Aorta (tissue), 5 donors: ENCODE measurements at regions not wholly inside any gene's neighbourhood (a gene's known extent, or its start where the extent isn't known, plus 50 kb on each side); places are given as distances from the start of the nearest gene placed in this dataset.
A peak's percentile ranks its signal among the peaks of the same experiment; 100 is the strongest.
"Not testable (repeated sequence)": the region's sequence is repeated elsewhere in the genome, so short reads cannot be mapped to it uniquely, and the experiment has no call there.

ENCODE experiments used
- ATAC-seq: fragments of 200-7000 bp; cut with Tn5 transposase; one replicate; pipeline ENCODE4 v1.9.1; 2022; ENCODE audit warnings: moderate library complexity; ENCODE audit not compliant: low FRiP score
- DNase-seq, 2 donors: peaks; one replicate each; pipeline ENCODE4 v3.0.0-alpha.2; 2020
- H3K27ac ChIP-seq, 2 donors: one replicate each; pipeline ENCODE4 v1.5.1; 2013; ENCODE audit warnings: low read length in 2 of 2, mild to moderate bottlenecking in 2 of 2, moderate library complexity in 2 of 2, control low read depth in 1 of 2, inconsistent platforms in 1 of 2, low read depth in 1 of 2
- H3K27me3 ChIP-seq, 2 donors: one replicate each; pipeline ENCODE4 v1.6.1; 2013; ENCODE audit warnings: control low read depth in 1 of 2, low read length in 1 of 2, mild to moderate bottlenecking in 1 of 2, moderate library complexity in 1 of 2; ENCODE audit not compliant: insufficient read depth in 2 of 2, control insufficient read depth in 1 of 2
- H3K36me3 ChIP-seq, 2 donors: one replicate each; pipeline ENCODE4 v1.6.1; 2013; ENCODE audit warnings: control low read depth in 1 of 2, low read length in 1 of 2, mild to moderate bottlenecking in 1 of 2; ENCODE audit not compliant: insufficient read depth in 2 of 2, control insufficient read depth in 1 of 2
- H3K4me1 ChIP-seq, 2 donors: one replicate each; pipeline ENCODE4 v1.6.1; 2013; ENCODE audit warnings: low read length in 2 of 2, control low read depth in 1 of 2, mild to moderate bottlenecking in 1 of 2, moderate library complexity in 1 of 2; ENCODE audit not compliant: insufficient read depth in 2 of 2, control insufficient read depth in 1 of 2
- H3K4me3 ChIP-seq, 2 donors: one replicate each; pipeline ENCODE4 v1.5.1; 2013; ENCODE audit warnings: low read length in 2 of 2, control low read depth in 1 of 2, mild to moderate bottlenecking in 1 of 2
- H3K9me3 ChIP-seq: one replicate; pipeline ENCODE4 v1.6.1; 2013; ENCODE audit warnings: mild to moderate bottlenecking, low read length; ENCODE audit not compliant: control insufficient read depth
- WGBS, 2 donors: extraction: QIAGEN DNeasy Blood & Tissue Kit; methylation state at CpG; one replicate each; pipeline ENCODE4 v1.1.7; 2013; 5-methylcytosine and 5-hydroxymethylcytosine counted together
- intact Hi-C, 2 donors: fragments of 100-400 bp; cut with DNase I; formaldehyde crosslinking; loops; one replicate each; pipeline versions ENCODE4 v1.14.2 to v1.15.0; 2022
- donor health status: healthy with polysubstance abuse.
- donor health status: Bipolar disorder and iron deficiency.
- donor health status: DM: no; HTN: no; CAD: no.
- donor health status: DM: no; HTN: no; CAD: no.
- donor health status: DM: yes; HTN: yes; CAD: no.

DNA sequence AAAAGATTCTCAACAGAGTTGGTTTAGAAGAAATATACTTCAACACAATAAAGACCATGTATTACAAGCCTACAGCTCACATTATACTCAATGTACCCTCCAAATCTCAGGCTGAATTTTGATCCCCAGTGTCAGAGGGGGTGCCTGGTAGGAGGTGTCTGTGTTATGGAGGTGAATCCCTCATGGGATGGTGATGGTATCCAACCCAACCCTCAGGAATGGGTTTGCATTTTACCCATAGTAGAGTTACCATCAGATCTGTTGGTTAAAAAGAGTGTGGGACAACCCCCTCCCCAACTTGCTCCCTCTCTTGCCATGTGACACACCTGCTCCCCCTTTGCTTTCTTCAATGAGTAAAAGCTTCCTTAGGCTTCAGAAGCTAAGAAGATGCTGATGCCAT is 205.5 kb downstream of the POTEM start:
- DNase-seq, ATAC-seq, H3K4me3 ChIP-seq, H3K36me3 ChIP-seq, H3K9me3 ChIP-seq, H3K27me3 ChIP-seq, intact Hi-C loops, H3K27ac ChIP-seq, H3K4me1 ChIP-seq: not testable (repeated sequence)

DNA sequence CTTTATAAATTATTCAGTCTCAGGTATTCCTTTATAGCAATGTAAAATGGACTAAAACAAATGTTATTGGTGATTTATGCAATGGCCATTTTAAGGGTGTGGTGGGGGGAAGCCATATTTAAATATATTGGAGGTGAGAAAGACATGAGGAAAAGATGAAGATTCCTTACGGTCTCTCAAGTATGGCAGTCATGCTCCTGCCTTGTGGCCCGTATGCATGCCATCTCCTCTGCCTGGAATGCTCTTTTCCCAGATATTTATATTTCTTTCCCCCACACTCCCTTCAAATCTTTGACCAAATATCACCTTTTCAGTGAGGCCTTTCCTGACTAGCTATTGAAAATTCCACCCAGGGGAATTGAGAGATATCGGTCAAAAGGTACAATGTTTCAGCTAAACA is 206.0 kb downstream of the POTEM start:
- 75 to 79% methylated on average over 2 of the region's 3 CpGs for WGBS, 2 donors
- H3K4me1 ChIP-seq, H3K4me3 ChIP-seq, ATAC-seq, H3K27me3 ChIP-seq, intact Hi-C loops, H3K27ac ChIP-seq, H3K36me3 ChIP-seq, DNase-seq, H3K9me3 ChIP-seq: not testable (repeated sequence)

DNA sequence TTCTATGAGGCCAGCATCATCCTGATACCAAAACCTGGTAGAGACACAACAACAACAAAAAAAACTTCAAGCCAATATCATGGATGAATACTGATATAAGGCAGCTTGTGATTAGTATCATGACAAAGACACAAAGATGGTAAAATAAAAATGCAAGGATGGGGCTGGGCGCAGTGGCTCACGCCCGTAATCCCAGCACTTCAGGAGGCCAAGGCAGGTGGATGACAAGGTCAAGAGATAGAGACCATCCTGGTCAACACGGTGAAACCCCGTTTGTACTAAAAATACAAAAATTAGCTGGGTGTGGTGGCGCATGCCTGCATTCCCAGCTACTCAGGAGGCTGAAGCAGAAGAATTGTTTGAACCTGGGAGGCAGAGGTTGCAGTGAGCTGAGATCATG is 210.2 kb downstream of the POTEM start:
- H3K9me3 ChIP-seq, H3K27me3 ChIP-seq, intact Hi-C loops, ATAC-seq, H3K36me3 ChIP-seq, DNase-seq, H3K4me3 ChIP-seq, H3K27ac ChIP-seq, H3K4me1 ChIP-seq: not testable (repeated sequence)
- 56 to 71% methylated on average over 3 to 5 of the region's 6 CpGs for WGBS, 2 donors

DNA sequence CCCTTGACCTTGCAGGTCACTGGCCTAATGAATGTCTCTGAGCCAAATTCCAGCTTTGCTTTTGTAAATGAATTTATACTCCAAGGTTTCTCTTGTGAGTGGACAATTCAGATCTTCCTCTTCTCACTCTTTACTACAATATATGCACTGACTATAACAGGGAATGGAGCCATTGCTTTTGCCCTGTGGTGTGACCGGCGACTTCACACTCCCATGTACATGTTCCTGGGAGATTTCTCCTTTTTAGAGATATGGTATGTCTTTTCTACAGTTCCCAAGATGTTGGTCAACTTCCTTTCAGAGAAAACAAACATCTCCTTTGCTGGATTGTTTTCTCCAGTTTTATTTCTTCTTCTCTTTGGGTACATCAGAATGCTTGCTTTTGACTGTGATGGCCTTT is 213.1 kb downstream of the POTEM start:
- intact Hi-C loops, H3K4me3 ChIP-seq, H3K36me3 ChIP-seq, H3K4me1 ChIP-seq, DNase-seq, H3K27me3 ChIP-seq, H3K27ac ChIP-seq, H3K9me3 ChIP-seq, ATAC-seq: not testable (repeated sequence)
- WGBS, 2 donors = 67 to 74% methylated on average over 2 of the region's 2 CpGs

DNA sequence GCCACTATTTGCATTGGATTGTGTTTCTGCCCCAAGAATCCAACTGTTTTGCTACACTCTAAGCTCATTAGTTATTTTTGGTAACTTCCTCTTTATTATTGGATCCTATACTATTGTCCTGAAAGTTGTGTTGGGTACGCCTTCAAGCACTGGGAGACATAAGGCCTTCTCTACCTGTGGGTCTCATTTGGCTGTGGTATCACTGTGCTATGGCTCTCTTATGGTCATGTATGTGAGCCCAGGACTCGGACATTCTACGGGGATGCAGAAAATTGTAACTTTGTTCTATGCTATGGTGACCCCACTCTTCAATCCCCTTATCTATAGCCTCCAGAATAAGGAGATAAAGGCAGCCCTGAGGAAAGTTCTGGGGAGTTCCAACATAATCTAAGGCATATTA is 213.6 kb downstream of the POTEM start:
- H3K9me3 ChIP-seq, ATAC-seq, H3K27me3 ChIP-seq, intact Hi-C loops, H3K27ac ChIP-seq, H3K4me1 ChIP-seq, H3K36me3 ChIP-seq, H3K4me3 ChIP-seq: not testable (repeated sequence)
- peak in 1 of 2 donors; percentile 12 for DNase-seq
- 41 to 47% methylated on average over 3 of the region's 3 CpGs for WGBS, 2 donors

DNA sequence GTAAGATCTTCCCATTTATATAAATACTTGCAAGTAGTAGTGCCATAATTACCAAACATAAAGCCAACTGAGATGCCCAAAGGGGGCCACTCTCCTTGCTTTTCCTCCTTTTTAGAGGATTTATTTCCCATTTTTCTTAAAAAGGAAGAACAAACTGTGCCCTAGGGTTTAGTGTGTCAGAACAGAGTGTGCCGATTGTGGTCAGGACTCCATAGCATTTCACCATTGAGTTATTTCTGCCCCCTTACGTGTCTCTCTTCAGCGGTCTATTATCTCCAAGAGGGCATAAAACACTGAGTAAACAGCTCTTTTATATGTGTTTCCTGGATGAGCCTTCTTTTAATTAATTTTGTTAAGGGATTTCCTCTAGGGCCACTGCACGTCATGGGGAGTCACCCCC is 227.9 kb downstream of the POTEM start:
- ATAC-seq, intact Hi-C loops, DNase-seq, H3K27ac ChIP-seq, H3K36me3 ChIP-seq, H3K4me3 ChIP-seq, H3K9me3 ChIP-seq, H3K4me1 ChIP-seq, H3K27me3 ChIP-seq: not testable (repeated sequence)
- WGBS, 2 donors = 67 to 76% methylated on average over 3 of the region's 4 CpGs

DNA sequence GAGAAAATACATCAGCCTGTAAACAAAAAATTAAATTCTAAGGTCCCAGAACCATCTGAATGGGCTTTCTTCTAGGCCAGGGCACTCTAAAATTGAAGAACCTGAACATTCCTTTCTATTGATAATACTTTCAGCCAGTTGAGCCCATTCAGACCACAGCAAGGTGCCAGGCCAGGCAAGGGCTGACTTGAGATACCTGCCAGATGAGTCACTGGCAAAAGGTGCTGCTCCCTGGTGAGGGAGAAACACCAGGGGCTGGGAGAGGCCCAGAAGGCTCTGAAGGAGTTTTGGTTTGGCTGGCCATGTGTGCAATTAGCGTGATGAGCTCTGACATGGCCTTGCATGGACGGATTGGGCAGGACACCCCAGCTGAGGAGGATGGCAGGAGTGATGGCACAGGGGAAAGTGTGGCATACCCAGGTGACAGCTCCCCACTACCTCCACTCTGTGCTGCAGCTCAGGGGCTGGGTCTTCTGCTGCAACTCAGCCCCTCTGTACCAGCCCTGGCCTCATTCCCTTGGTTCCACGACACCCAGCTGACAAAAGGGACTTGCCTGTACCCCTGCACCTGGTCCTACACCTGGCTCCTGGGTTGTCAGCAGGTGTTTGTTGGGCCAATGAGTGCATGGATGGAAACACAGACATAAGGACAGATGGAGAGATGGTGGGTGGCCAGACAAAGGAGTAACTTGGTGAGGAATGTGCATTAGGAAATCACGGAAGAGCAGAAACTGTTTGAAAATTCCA is 230.4 kb downstream of the POTEM start:
- peak in 1 of 2 donors; percentile 32 for DNase-seq
- H3K4me1 ChIP-seq, intact Hi-C loops, H3K36me3 ChIP-seq, H3K4me3 ChIP-seq, H3K9me3 ChIP-seq, H3K27ac ChIP-seq, H3K27me3 ChIP-seq, ATAC-seq: not testable (repeated sequence)
- WGBS, 2 donors = 68 to 71% methylated on average over 3 of the region's 4 CpGs

DNA sequence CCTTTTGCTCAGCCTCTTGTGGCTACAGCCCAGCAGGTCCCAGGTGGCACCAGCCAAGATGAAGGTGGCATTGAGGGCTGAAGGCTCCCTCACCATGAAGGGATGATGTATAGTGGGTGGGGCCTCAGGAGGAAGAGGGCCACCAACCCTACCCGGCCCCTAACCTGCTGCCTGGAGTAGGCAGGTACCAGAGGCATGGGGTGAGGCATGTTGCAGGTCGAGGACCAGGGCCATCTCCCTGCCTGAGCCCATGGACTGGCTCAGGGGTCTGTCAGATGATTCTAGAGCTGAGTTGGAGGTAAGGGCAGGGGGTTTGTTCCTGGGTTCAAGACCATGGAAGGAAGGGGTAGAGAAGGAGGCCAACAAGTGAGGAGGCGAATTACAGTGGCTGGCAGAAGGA is 231.1 kb downstream of the POTEM start:
- H3K4me3 ChIP-seq, ATAC-seq, H3K36me3 ChIP-seq, H3K27me3 ChIP-seq, H3K4me1 ChIP-seq, H3K9me3 ChIP-seq, DNase-seq, intact Hi-C loops, H3K27ac ChIP-seq: not testable (repeated sequence)
- 27 to 30% methylated on average over 3 of the region's 3 CpGs for WGBS, 2 donors

DNA sequence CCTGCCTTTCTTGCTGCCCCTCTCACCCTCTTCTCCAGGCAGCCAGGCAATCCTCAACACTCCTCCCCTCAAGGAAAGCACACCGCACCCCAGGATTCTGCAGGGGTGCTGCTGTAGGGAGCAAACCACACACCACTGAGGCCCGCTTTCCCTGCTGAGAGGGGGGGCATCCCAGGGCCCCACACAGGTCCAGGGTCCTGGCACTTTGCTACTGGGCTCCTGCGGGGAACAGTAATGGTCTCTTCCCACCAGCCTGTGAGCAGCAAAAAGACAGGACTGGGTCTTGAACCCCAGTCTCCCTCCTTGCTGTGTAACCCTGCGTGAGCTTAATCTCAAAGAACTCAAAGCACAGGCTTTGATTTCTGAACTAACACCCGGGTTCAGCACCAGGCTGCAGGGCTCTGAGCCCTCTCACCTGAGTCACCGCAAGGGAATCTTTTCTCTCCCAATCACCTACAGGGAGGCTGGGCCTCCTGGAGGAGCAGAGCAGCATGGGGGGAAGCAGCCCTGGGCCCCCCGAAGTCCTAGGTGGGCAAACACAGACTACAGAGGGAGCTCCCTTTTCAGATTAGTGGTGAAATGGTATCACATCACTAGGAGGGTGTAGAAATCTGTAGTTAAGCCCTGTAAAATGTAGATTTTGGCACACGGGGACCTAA is 232.6 kb downstream of the POTEG start:
- H3K4me3 ChIP-seq, ATAC-seq, H3K27me3 ChIP-seq, H3K27ac ChIP-seq, intact Hi-C loops, H3K36me3 ChIP-seq, H3K9me3 ChIP-seq, H3K4me1 ChIP-seq: not testable (repeated sequence)
- DNase-seq = peak in 1 of 2 donors; percentile 12
- 74 to 76% methylated on average over 5 to 8 of the region's 8 CpGs for WGBS, 2 donors
